Esophagus muscularis mucosa (tissue), 4 donors: ENCODE measurements at regions not wholly inside any gene's neighbourhood (a gene's known extent, or its start where the extent isn't known, plus 50 kb on each side); places are given as distances from the start of the nearest gene placed in this dataset.

Experiments used
- EP300 ChIP-seq: sonication (generic); formaldehyde crosslinking; IDR thresholded peaks from one replicate; pipeline ENCODE4 v1.6.1; 2017; ENCODE audit warnings: antibody characterized with exemption
- POLR2A ChIP-seq: fragments of 450-650 bp; IDR thresholded peaks from one replicate; pipeline ENCODE4 v1.6.1; 2017; ENCODE audit warnings: antibody characterized with exemption, moderate library complexity, mild to moderate bottlenecking, low read depth
- POLR2AphosphoS5 ChIP-seq, 2 donors: sonication (generic); formaldehyde crosslinking; IDR thresholded peaks; one replicate each; pipeline ENCODE4 v1.6.1; 2017; ENCODE audit warnings: antibody characterized with exemption in 2 of 2
- TF ChIP-seq, protein P1 (sequence below), 3 experiments: fragments of 200-600 bp in 2 of 3; fragments of 450-650 bp in 1 of 3; sonication (generic) in 2 of 3; IDR thresholded peaks; one replicate each; pipeline ENCODE4 v1.5.1; 2017 to 2019; ENCODE audit warnings: antibody characterized with exemption in 3 of 3, mild to moderate bottlenecking in 2 of 3, moderate library complexity in 1 of 3

DNA sequence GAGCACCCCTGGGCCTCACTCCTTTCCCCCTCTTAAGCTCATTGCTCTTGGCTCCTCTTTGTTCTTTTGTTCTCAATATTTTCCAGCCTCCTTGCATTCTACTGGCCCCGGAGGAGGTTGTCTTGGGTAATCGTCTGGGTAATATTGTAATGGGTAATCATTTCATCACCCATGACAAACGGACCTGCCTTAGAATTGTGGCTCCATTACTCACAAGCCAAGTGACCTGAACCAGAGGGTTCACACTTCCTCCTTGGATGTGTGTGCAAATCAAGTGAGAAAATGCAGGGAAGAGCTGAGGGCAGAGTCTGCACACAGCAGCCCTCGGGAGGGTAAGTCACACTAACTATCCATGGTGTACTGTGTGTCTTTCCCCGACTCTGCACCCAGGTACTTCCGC, 305.0 kb downstream of the BUD13 start:
- TF ChIP-seq, protein P1, sequence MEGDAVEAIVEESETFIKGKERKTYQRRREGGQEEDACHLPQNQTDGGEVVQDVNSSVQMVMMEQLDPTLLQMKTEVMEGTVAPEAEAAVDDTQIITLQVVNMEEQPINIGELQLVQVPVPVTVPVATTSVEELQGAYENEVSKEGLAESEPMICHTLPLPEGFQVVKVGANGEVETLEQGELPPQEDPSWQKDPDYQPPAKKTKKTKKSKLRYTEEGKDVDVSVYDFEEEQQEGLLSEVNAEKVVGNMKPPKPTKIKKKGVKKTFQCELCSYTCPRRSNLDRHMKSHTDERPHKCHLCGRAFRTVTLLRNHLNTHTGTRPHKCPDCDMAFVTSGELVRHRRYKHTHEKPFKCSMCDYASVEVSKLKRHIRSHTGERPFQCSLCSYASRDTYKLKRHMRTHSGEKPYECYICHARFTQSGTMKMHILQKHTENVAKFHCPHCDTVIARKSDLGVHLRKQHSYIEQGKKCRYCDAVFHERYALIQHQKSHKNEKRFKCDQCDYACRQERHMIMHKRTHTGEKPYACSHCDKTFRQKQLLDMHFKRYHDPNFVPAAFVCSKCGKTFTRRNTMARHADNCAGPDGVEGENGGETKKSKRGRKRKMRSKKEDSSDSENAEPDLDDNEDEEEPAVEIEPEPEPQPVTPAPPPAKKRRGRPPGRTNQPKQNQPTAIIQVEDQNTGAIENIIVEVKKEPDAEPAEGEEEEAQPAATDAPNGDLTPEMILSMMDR (IDR thresholded peaks at IDR 0.05): no peak
- TF ChIP-seq POLR2A: no peak
- no peak for TF ChIP-seq EP300
- TF ChIP-seq POLR2AphosphoS5 (IDR thresholded peaks at IDR 0.05): no peak
